Liver (tissue), 3 donors: ENCODE measurements at regions not wholly inside any gene's neighbourhood (a gene's known extent, or its start where the extent isn't known, plus 50 kb on each side); places are given as distances from the start of the nearest gene placed in this dataset.

Experiments
- EGR1 ChIP-seq, 2 donors: IDR thresholded peaks; 2 replicates each; pipeline ENCODE4 v1.6.1; 2016 to 2018; ENCODE audit warnings: antibody characterized with exemption in 2 of 2, low read depth in 2 of 2
- MAX ChIP-seq: IDR thresholded peaks from 2 replicates; pipeline ENCODE4 v1.6.1; 2016; ENCODE audit warnings: antibody characterized with exemption
- TAF1 ChIP-seq: conservative IDR thresholded peaks from 2 replicates; pipeline ENCODE4 v1.6.1; 2016; ENCODE audit warnings: antibody characterized with exemption, mild to moderate bottlenecking
- TF ChIP-seq, protein P1 (sequence below): fragments of 150-350 bp; IDR thresholded peaks from 2 replicates; pipeline ENCODE4 v1.5.1; 2017; ENCODE audit warnings: improper control_type of control experiment, low read depth, low read length; ENCODE audit not compliant: missing input control
- donor health status: healthy.
- donor health status: healthy.

DNA sequence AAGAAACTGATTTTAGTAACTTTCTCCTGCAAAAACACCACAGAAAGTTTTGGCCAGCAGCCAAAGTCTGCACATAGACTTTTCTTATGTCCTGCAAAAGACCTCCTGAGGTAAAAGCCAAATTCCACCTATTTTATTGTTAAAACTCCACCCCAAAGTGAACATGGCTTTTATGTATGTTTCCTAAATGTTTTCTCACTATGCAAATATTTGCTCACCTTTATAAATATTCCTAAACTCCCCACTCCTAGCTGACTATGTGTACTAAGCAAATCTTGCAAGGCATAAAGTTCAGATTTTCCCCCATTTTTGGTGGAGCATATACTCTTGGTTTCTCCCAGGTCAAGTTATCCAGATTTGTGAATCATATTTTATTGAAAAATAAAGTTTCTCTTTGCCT lies 446.2 kb downstream of the DNAH5 start:
- no peak for TF ChIP-seq TAF1
- TF ChIP-seq, protein P1, sequence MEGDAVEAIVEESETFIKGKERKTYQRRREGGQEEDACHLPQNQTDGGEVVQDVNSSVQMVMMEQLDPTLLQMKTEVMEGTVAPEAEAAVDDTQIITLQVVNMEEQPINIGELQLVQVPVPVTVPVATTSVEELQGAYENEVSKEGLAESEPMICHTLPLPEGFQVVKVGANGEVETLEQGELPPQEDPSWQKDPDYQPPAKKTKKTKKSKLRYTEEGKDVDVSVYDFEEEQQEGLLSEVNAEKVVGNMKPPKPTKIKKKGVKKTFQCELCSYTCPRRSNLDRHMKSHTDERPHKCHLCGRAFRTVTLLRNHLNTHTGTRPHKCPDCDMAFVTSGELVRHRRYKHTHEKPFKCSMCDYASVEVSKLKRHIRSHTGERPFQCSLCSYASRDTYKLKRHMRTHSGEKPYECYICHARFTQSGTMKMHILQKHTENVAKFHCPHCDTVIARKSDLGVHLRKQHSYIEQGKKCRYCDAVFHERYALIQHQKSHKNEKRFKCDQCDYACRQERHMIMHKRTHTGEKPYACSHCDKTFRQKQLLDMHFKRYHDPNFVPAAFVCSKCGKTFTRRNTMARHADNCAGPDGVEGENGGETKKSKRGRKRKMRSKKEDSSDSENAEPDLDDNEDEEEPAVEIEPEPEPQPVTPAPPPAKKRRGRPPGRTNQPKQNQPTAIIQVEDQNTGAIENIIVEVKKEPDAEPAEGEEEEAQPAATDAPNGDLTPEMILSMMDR, result no peak
- TF ChIP-seq MAX, result no peak
- TF ChIP-seq EGR1 (IDR thresholded peaks at IDR 0.05; ENCODE audit: low read depth in 2 of 2), result no peak
